B cell (primary cell): ENCODE measurements at regions not wholly inside any gene's neighbourhood (a gene's known extent, or its start where the extent isn't known, plus 50 kb on each side); places are given as distances from the start of the nearest gene placed in this dataset.

Source experiments
- ATAC-seq: fragments of 200-7000 bp; cut with Tn5 transposase; one replicate; pipeline ENCODE4 v1.10.0; 2021; ENCODE audit warnings: low read depth, mild to moderate bottlenecking, moderate number of reproducible peaks, moderate library complexity
- CTCF ChIA-PET: fragments of 350-600 bp; sonication (Branson Sonifier 250); formaldehyde crosslinking; loops from one replicate; lab custom pipeline; 2021; ENCODE audit warnings: antibody characterized with exemption, inconsistent platforms; lab: Charles Lee
- POLR2A ChIA-PET: fragments of 350-600 bp; sonication (Branson Sonifier 250); formaldehyde crosslinking; loops from one replicate; lab custom pipeline; 2021; ENCODE audit warnings: antibody characterized with exemption; lab: Charles Lee
- DNase-seq: peaks from one replicate; pipeline ENCODE4 v3.0.0; 2013
- H2AFZ ChIP-seq: 2 replicates; pipeline ENCODE4 v1.6.1; 2012; ENCODE audit warnings: mild to moderate bottlenecking, low read depth, low read length; ENCODE audit not compliant: insufficient read depth, poor library complexity, severe bottlenecking
- H3K27ac ChIP-seq, 2 donors: 1 replicate in 1 of 2; 2 replicates in 1 of 2; pipeline ENCODE4 v1.5.1; 2012 to 2013; ENCODE audit warnings: low read length in 2 of 2, mild to moderate bottlenecking in 2 of 2, moderate library complexity in 1 of 2
- H3K27me3 ChIP-seq, 4 experiments: fragments of 200-600 bp in 1 of 4; sonication (generic) in 1 of 4; replicated peaks in 1 of 4; 1 replicate in 2 of 4; 2 replicates in 2 of 4; pipeline versions ENCODE4 v1.6.1 to v1.7.0; 2013 to 2016; ENCODE audit warnings: low read length in 3 of 4, mild to moderate bottlenecking in 2 of 4, mixed read lengths in 1 of 4, moderate library complexity in 1 of 4; ENCODE audit not compliant: insufficient read depth in 4 of 4, control insufficient read depth in 3 of 4; ENCODE audit errors: control extremely low read depth in 1 of 4
- H3K36me3 ChIP-seq, 2 experiments: replicated peaks in 1 of 2; 1 replicate in 1 of 2; 2 replicates in 1 of 2; pipeline versions ENCODE4 v1.6.1 to v1.7.1; 2013; ENCODE audit warnings: low read length in 1 of 2; ENCODE audit not compliant: insufficient read depth in 2 of 2, control insufficient read depth in 1 of 2; ENCODE audit errors: control extremely low read depth in 1 of 2, extremely low read depth in 1 of 2
- H3K4me1 ChIP-seq, 2 donors: fragments of 200-600 bp in 1 of 2; sonication (generic) in 1 of 2; 1 replicate in 1 of 2; 2 replicates in 1 of 2; pipeline versions ENCODE4 v1.5.1 to v1.6.1; 2013 to 2017; ENCODE audit warnings: low read length in 2 of 2; ENCODE audit not compliant: control insufficient read depth in 2 of 2, insufficient read depth in 2 of 2
- H3K4me2 ChIP-seq: replicated peaks from 2 replicates; pipeline ENCODE3; 2012; ENCODE audit warnings: mild to moderate bottlenecking, low read depth, low read length; ENCODE audit not compliant: poor library complexity, severe bottlenecking
- H3K4me3 ChIP-seq, 5 experiments: fragments of 200-600 bp in 1 of 5; sonication (generic) in 1 of 5; 1 replicate in 3 of 5; 2 replicates in 2 of 5; pipeline versions ENCODE4 v1.5.1 to v1.7.0; 2011 to 2016; ENCODE audit warnings: low read length in 4 of 5, mild to moderate bottlenecking in 4 of 5, low read depth in 2 of 5, control low read depth in 1 of 5, moderate library complexity in 1 of 5; ENCODE audit not compliant: insufficient read depth in 1 of 5; ENCODE audit errors: control extremely low read depth in 1 of 5, extremely low read depth in 1 of 5
- H3K79me2 ChIP-seq: fragments of 200-600 bp; sonication (generic); one replicate; pipeline ENCODE4 v1.6.0; 2016; ENCODE audit warnings: low read length; ENCODE audit not compliant: control insufficient read depth, insufficient read depth
- H3K9ac ChIP-seq: fragments of 200-600 bp; sonication (generic); 2 replicates; pipeline ENCODE4 v1.6.1; 2017; ENCODE audit warnings: mild to moderate bottlenecking, low read length, moderate library complexity
- H3K9me3 ChIP-seq, 3 donors: one replicate each; pipeline versions ENCODE4 v1.6.1 to v1.7.1; 2013; ENCODE audit warnings: low read length in 2 of 3; ENCODE audit not compliant: control insufficient read depth in 2 of 3, insufficient read depth in 1 of 3; ENCODE audit errors: control extremely low read depth in 1 of 3
- H4K20me1 ChIP-seq: 2 replicates; pipeline ENCODE4 v1.6.0; 2012; ENCODE audit warnings: mild to moderate bottlenecking, low read length; ENCODE audit not compliant: insufficient read depth, control insufficient read depth, poor library complexity, severe bottlenecking
- H3K27ac Mint-ChIP-seq: one replicate; pipeline ENCODE4 v1.8.0; 2021; ENCODE audit warnings: mixed read lengths
- H3K27me3 Mint-ChIP-seq: one replicate; pipeline ENCODE4 v1.8.0; 2021; ENCODE audit warnings: mixed read lengths
- H3K4me1 Mint-ChIP-seq: one replicate; pipeline ENCODE4 v1.8.0; 2021; ENCODE audit warnings: mixed read lengths
- H3K4me3 Mint-ChIP-seq: one replicate; pipeline ENCODE4 v1.8.0; 2021; ENCODE audit warnings: mixed read lengths
- H3K9me3 Mint-ChIP-seq: one replicate; pipeline ENCODE4 v1.8.0; 2022; ENCODE audit warnings: mixed read lengths; ENCODE audit not compliant: insufficient read depth
- CTCF ChIP-seq: fragments of 200-600 bp; IDR thresholded peaks from one replicate; pipeline ENCODE4 v1.8.0; 2022; ENCODE audit warnings: antibody characterized with exemption, mild to moderate bottlenecking
- EZH2 ChIP-seq: IDR thresholded peaks from 2 replicates; pipeline ENCODE4 v1.6.1; 2012; ENCODE audit warnings: borderline replicate concordance, low read depth, mild to moderate bottlenecking, moderate library complexity, low read length; ENCODE audit not compliant: insufficient read depth, poor library complexity, severe bottlenecking
- WGBS: methylation state at CpG from one replicate; pipeline ENCODE4 v1.1.5; 2013; ENCODE audit warnings: missing lambda C conversion rate; ENCODE audit not compliant: insufficient coverage; 5-methylcytosine and 5-hydroxymethylcytosine counted together
- intact Hi-C: fragments of 100-400 bp; cut with micrococcal nuclease; formaldehyde crosslinking; loops from one replicate; pipeline ENCODE4 v1.10.0; 2022

GRCh38 chr10:55397777-55398496 lies 596.9 kb upstream of the PCDH15 start:
- DNase-seq (no peak), ATAC-seq (no peak)
- no peaks in the 10 kb centered on the region for H3K36me3 ChIP-seq
- Mint-ChIP-seq H3K27me3 (no peaks in the 10 kb centered on the region), H3K4me1 (no peaks in the 10 kb centered on the region), H3K9me3 (no peaks in the 10 kb centered on the region), H3K4me3 (no peak overlapping the region), H3K27ac (no peak overlapping the region)
- intact Hi-C loops: no loop called here
- H3K9ac ChIP-seq: no peak overlapping the region
- H3K4me3 ChIP-seq: no peak overlapping the region
- WGBS: 87% methylated on average over 6 of the region's 7 CpGs
- TF ChIP-seq EZH2 (no peak), CTCF (no peak)
- H2AFZ ChIP-seq: no peak overlapping the region
- no peaks in the 10 kb centered on the region for H3K79me2 ChIP-seq
- no peak overlapping the region for H3K27ac ChIP-seq
- CTCF ChIA-PET: no interaction called here
- no peak overlapping the region for H3K4me2 ChIP-seq
- H3K27me3 ChIP-seq: no peaks in the 10 kb centered on the region
- no peaks in the 10 kb centered on the region for H4K20me1 ChIP-seq
- POLR2A ChIA-PET: no interaction called here
- no peaks in the 10 kb centered on the region for H3K4me1 ChIP-seq
- no peaks in the 10 kb centered on the region for H3K9me3 ChIP-seq

DNA sequence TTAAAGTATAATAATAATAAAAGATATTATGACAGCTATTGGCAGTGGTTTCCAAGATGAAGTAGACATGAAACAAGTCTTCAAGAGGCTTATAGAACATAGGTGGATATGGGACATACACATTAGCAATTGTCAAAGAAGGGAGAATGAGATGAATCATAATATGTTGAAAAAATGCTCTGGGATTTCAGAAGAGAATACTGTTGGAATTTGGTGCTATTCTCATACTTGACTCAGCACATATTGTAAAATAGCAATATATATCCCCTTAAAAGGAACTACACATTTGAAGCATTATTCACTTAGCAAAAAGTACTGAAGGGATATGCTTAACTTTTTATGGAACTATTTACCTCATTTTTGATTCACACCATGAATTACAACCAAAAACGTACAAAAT lies 577.2 kb upstream of the PCDH15 start:
- no peak for ATAC-seq
- Mint-ChIP-seq H3K4me3 (no peak overlapping the region), H3K27ac (no peak overlapping the region), H3K27me3 (no peaks in the 10 kb centered on the region), H3K9me3 (no peaks in the 10 kb centered on the region), H3K4me1 (no peaks in the 10 kb centered on the region)
- CTCF ChIA-PET: no interaction called here
- no CpG with 5 or more reads among the region's 1 CpG for WGBS
- intact Hi-C loops: no loop called here
- Histone ChIP-seq H3K79me2 (no peaks in the 10 kb centered on the region), H3K27me3 (no peaks in the 10 kb centered on the region), H3K9ac (no peak overlapping the region), H3K4me2 (no peak overlapping the region), H3K27ac (no peak overlapping the region), H3K9me3 (no peaks in the 10 kb centered on the region), H2AFZ (no peak overlapping the region), H4K20me1 (no peaks in the 10 kb centered on the region), H3K4me1 (no peaks in the 10 kb centered on the region), H3K36me3 (no peaks in the 10 kb centered on the region), H3K4me3 (no peak overlapping the region)
- no peak for DNase-seq
- POLR2A ChIA-PET: no interaction called here
- TF ChIP-seq EZH2 (no peak), CTCF (no peak)
